ENCODE measurements at regions not wholly inside any gene's neighbourhood (a gene's known extent, or its start where the extent isn't known, plus 50 kb on each side); places are given as distances from the start of the nearest gene placed in this dataset.

GRCh38 chr2:62383846-62384245 lies 122.1 kb downstream of the TMEM17 start:
- no peak for DNase-seq (ENCODE audit: low spot score)
- in situ Hi-C loops (cut with MboI; ENCODE audit: low pct_unique_long_range_greater_than_20kb, low sequenced_read_pairs, unreplicated experiment), result no loop called here
- no peak for TF ChIP-seq CTCF (IDR thresholded peaks at IDR 0.05; ENCODE audit: extremely low read depth, insufficient read depth, missing control alignments)

- in situ Hi-C loops (cut with MboI; ENCODE audit: low pct_unique_long_range_greater_than_20kb, low sequenced_read_pairs, unreplicated experiment), result no loop called here
- no peak for DNase-seq (ENCODE audit: low spot score)
- no peak for TF ChIP-seq CTCF (IDR thresholded peaks at IDR 0.05; ENCODE audit: extremely low read depth, insufficient read depth, missing control alignments)
Measured at GRCh38 chr2:62382757-62383156, 123.2 kb downstream of the TMEM17 start.

- DNase-seq (ENCODE audit: low spot score), result no peak
- TF ChIP-seq CTCF (IDR thresholded peaks at IDR 0.05; ENCODE audit: extremely low read depth, insufficient read depth, missing control alignments), result no peak
- in situ Hi-C loops (cut with MboI; ENCODE audit: low pct_unique_long_range_greater_than_20kb, low sequenced_read_pairs, unreplicated experiment), result no loop called here
Measured at GRCh38 chr2:62382122-62382521, 123.9 kb downstream of the TMEM17 start.

- no peak for TF ChIP-seq CTCF (IDR thresholded peaks at IDR 0.05; ENCODE audit: extremely low read depth, insufficient read depth, missing control alignments)
- in situ Hi-C loops (cut with MboI; ENCODE audit: low pct_unique_long_range_greater_than_20kb, low sequenced_read_pairs, unreplicated experiment), result no loop called here
- DNase-seq (ENCODE audit: low spot score), result no peak
Measured at GRCh38 chr2:62381656-62382055, 124.3 kb downstream of the TMEM17 start.

- no peak for TF ChIP-seq CTCF (IDR thresholded peaks at IDR 0.05; ENCODE audit: extremely low read depth, insufficient read depth, missing control alignments)
- in situ Hi-C loops (cut with MboI; ENCODE audit: low pct_unique_long_range_greater_than_20kb, low sequenced_read_pairs, unreplicated experiment), result no loop called here
- DNase-seq (ENCODE audit: low spot score), result no peak
Measured at GRCh38 chr2:62379566-62379965, 126.4 kb downstream of the TMEM17 start.

- no peak for TF ChIP-seq CTCF (IDR thresholded peaks at IDR 0.05; ENCODE audit: extremely low read depth, insufficient read depth, missing control alignments)
- no peak for DNase-seq (ENCODE audit: low spot score)
- in situ Hi-C loops (cut with MboI; ENCODE audit: low pct_unique_long_range_greater_than_20kb, low sequenced_read_pairs, unreplicated experiment), result no loop called here
Measured at GRCh38 chr2:62375113-62375420, 130.9 kb downstream of the TMEM17 start.

Measured in GM13977 (cell line).